ENCODE measurements at regions not wholly inside any gene's neighbourhood (a gene's known extent, or its start where the extent isn't known, plus 50 kb on each side); places are given as distances from the start of the nearest gene placed in this dataset.

- Histone ChIP-seq H3K4me2 (ENCODE audit: low read length) (no peak overlapping the region), H3F3A (ENCODE audit: low read length, unreplicated experiment) (no peaks in the 10 kb centered on the region), H3K9ac (ENCODE audit: low read length) (no peak overlapping the region), H2AFZ (ENCODE audit: low read length) (no peak overlapping the region), H3K9me3 (ENCODE audit: low read length) (no peaks in the 10 kb centered on the region), H3K4me3 (ENCODE audit: low read length) (no peak overlapping the region), H3K79me2 (ENCODE audit: low read length) (no peaks in the 10 kb centered on the region), H3K4me1 (ENCODE audit: insufficient read depth, low read length) (no peaks in the 10 kb centered on the region), H3K36me3 (ENCODE audit: low read depth, low read length) (no peaks in the 10 kb centered on the region), H4K20me1 (ENCODE audit: low read length) (no peaks in the 10 kb centered on the region), H3K9me2 (replicated peaks; ENCODE audit: low read length) (no peaks in the 10 kb centered on the region), H3K27me3 (ENCODE audit: low read length) (no peaks in the 10 kb centered on the region), H3K27ac (ENCODE audit: low read length) (no peak overlapping the region)
- ChIA-PET CTCF (no interaction called here), POLR2A (ENCODE audit: unreplicated experiment) (no interaction called here)
- intact Hi-C loops (cut with micrococcal nuclease), result no loop called here
- DNase-seq (no peak), ATAC-seq (no peak)
- no TSS peak for BruUV-seq (replicated peaks)
- no peak for TF ChIP-seq EZH2phosphoT487 (IDR thresholded peaks at IDR 0.05; ENCODE audit: borderline replicate concordance, low read length)
- TF ChIP-seq EZH2 (IDR thresholded peaks at IDR 0.05; ENCODE audit: low read length, unreplicated experiment), result no peak
- TF ChIP-seq CTCF (conservative IDR thresholded peaks at IDR 0.05; ENCODE audit: low read depth, low read length), result no peak
Observed at GRCh38 chr18:51463483-51464136, 266.1 kb upstream of the MEX3C start.

- intact Hi-C loops (cut with micrococcal nuclease), result no loop called here
- H3K27me3 ChIP-seq (ENCODE audit: low read length), result no peaks in the 10 kb centered on the region
- DNase-seq (no peak), ATAC-seq (no peak)
- no peaks in the 10 kb centered on the region for H3K9me2 ChIP-seq (replicated peaks; ENCODE audit: low read length)
- no peaks in the 10 kb centered on the region for H3K36me3 ChIP-seq (ENCODE audit: low read depth, low read length)
- no peak for TF ChIP-seq EZH2phosphoT487 (IDR thresholded peaks at IDR 0.05; ENCODE audit: borderline replicate concordance, low read length)
- TF ChIP-seq EZH2 (IDR thresholded peaks at IDR 0.05; ENCODE audit: low read length, unreplicated experiment), result no peak
- TF ChIP-seq CTCF (conservative IDR thresholded peaks at IDR 0.05; ENCODE audit: low read depth, low read length), result no peak
- H3K9ac ChIP-seq (ENCODE audit: low read length), result no peak overlapping the region
- H2AFZ ChIP-seq (ENCODE audit: low read length), result no peak overlapping the region
- no TSS peak for BruUV-seq (replicated peaks)
- H3K9me3 ChIP-seq (ENCODE audit: low read length), result no peaks in the 10 kb centered on the region
- H3K79me2 ChIP-seq (ENCODE audit: low read length), result no peaks in the 10 kb centered on the region
- H3F3A ChIP-seq (ENCODE audit: low read length, unreplicated experiment), result no peaks in the 10 kb centered on the region
- no peaks in the 10 kb centered on the region for H4K20me1 ChIP-seq (ENCODE audit: low read length)
- ChIA-PET CTCF (no interaction called here), POLR2A (ENCODE audit: unreplicated experiment) (no interaction called here)
- H3K4me3 ChIP-seq (ENCODE audit: low read length), result no peak overlapping the region
- no peak overlapping the region for H3K4me2 ChIP-seq (ENCODE audit: low read length)
- no peaks in the 10 kb centered on the region for H3K4me1 ChIP-seq (ENCODE audit: insufficient read depth, low read length)
- H3K27ac ChIP-seq (ENCODE audit: low read length), result no peak overlapping the region
Observed at GRCh38 chr18:51478908-51479307, 281.4 kb upstream of the MEX3C start.

- Histone ChIP-seq H3F3A (ENCODE audit: low read length, unreplicated experiment) (no peaks in the 10 kb centered on the region), H4K20me1 (ENCODE audit: low read length) (no peaks in the 10 kb centered on the region), H3K4me1 (ENCODE audit: insufficient read depth, low read length) (no peaks in the 10 kb centered on the region), H3K4me2 (ENCODE audit: low read length) (no peak overlapping the region), H3K27ac (ENCODE audit: low read length) (no peak overlapping the region), H3K9me3 (ENCODE audit: low read length) (no peaks in the 10 kb centered on the region), H3K4me3 (ENCODE audit: low read length) (no peak overlapping the region), H3K36me3 (ENCODE audit: low read depth, low read length) (no peaks in the 10 kb centered on the region), H3K27me3 (ENCODE audit: low read length) (no peaks in the 10 kb centered on the region), H3K9ac (ENCODE audit: low read length) (no peak overlapping the region), H3K79me2 (ENCODE audit: low read length) (no peaks in the 10 kb centered on the region), H2AFZ (ENCODE audit: low read length) (no peak overlapping the region), H3K9me2 (replicated peaks; ENCODE audit: low read length) (no peaks in the 10 kb centered on the region)
- TF ChIP-seq EZH2 (IDR thresholded peaks at IDR 0.05; ENCODE audit: low read length, unreplicated experiment), result no peak
- no peak for TF ChIP-seq EZH2phosphoT487 (IDR thresholded peaks at IDR 0.05; ENCODE audit: borderline replicate concordance, low read length)
- no peak for TF ChIP-seq CTCF (conservative IDR thresholded peaks at IDR 0.05; ENCODE audit: low read depth, low read length)
- POLR2A ChIA-PET (ENCODE audit: unreplicated experiment), result no interaction called here
- CTCF ChIA-PET, result no interaction called here
- DNase-seq (no peak), ATAC-seq (no peak)
- intact Hi-C loops (cut with micrococcal nuclease), result no loop called here
- no TSS peak for BruUV-seq (replicated peaks)
Observed at GRCh38 chr18:51479736-51480135, 282.3 kb upstream of the MEX3C start.
